HL-60 (cell line): ENCODE measurements at regions not wholly inside any gene's neighbourhood (a gene's known extent, or its start where the extent isn't known, plus 50 kb on each side); places are given as distances from the start of the nearest gene placed in this dataset.

Experiments used
- DNase-seq, 2 experiments: peaks; one replicate each; pipeline ENCODE4 v3.0.0-alpha.2; 2010 to 2020; ENCODE audit warnings: low read depth in 1 of 2, low spot score in 1 of 2
- H3K27ac ChIP-seq: fragments of 250-450 bp; sonication (Bioruptor Pico); replicated peaks from 2 replicates; pipeline ENCODE4 v1.5.1; 2020; ENCODE audit warnings: mild to moderate bottlenecking, moderate library complexity
- H3K27me3 ChIP-seq: fragments of 250-450 bp; sonication (Bioruptor Pico); 2 replicates; pipeline ENCODE4 v1.5.1; 2021; ENCODE audit warnings: mild to moderate bottlenecking, moderate library complexity; ENCODE audit not compliant: insufficient read depth, poor library complexity, severe bottlenecking
- H3K4me3 ChIP-seq: replicated peaks from 2 replicates; pipeline ENCODE4 v1.5.1; 2011; ENCODE audit warnings: mild to moderate bottlenecking, control low read depth, low read length; ENCODE audit not compliant: insufficient read depth
- CTCF ChIP-seq: IDR thresholded peaks from one replicate; pipeline ENCODE4 v1.5.1; 2011; ENCODE audit warnings: low read length, control low read depth, inconsistent platforms; ENCODE audit not compliant: insufficient read depth
- GABPA ChIP-seq: IDR thresholded peaks from 2 replicates; pipeline ENCODE4 v1.6.1; 2012; ENCODE audit warnings: low read depth
- POLR2AphosphoS5 ChIP-seq: IDR thresholded peaks from 2 replicates; pipeline ENCODE4 v1.6.1; 2012; ENCODE audit warnings: low read depth
- REST ChIP-seq: IDR thresholded peaks from 2 replicates; pipeline ENCODE4 v1.6.1; 2012; ENCODE audit warnings: low read depth; ENCODE audit not compliant: insufficient replicate concordance
- SPI1 ChIP-seq: IDR thresholded peaks from 2 replicates; pipeline ENCODE4 v1.6.1; 2012; ENCODE audit warnings: low read depth, mild to moderate bottlenecking, borderline replicate concordance

- no peak overlapping the region for H3K27ac ChIP-seq
- no peaks in the 10 kb centered on the region for H3K27me3 ChIP-seq
- DNase-seq: no peak
- TF ChIP-seq GABPA: no peak
- TF ChIP-seq REST: no peak
- TF ChIP-seq SPI1: no peak
- TF ChIP-seq POLR2AphosphoS5: no peak
- TF ChIP-seq CTCF: no peak
- no peak overlapping the region for H3K4me3 ChIP-seq
Observed at GRCh38 chr21:24308183-24308582, 1299.1 kb downstream of the MRPL39 start.

- DNase-seq: no peak
- no peak for TF ChIP-seq GABPA
- H3K27me3 ChIP-seq: no peaks in the 10 kb centered on the region
- no peak overlapping the region for H3K27ac ChIP-seq
- no peak overlapping the region for H3K4me3 ChIP-seq
Observed at GRCh38 chr21:24302400-24302799, 1304.9 kb downstream of the MRPL39 start.

GRCh38 chr21:24298040-24298439, 1309.2 kb downstream of the MRPL39 start:
- no peak overlapping the region for H3K4me3 ChIP-seq
- TF ChIP-seq GABPA: no peak
- no peak for TF ChIP-seq REST
- TF ChIP-seq SPI1: no peak
- TF ChIP-seq CTCF: no peak
- no peaks in the 10 kb centered on the region for H3K27me3 ChIP-seq
- DNase-seq: no peak
- H3K27ac ChIP-seq: no peak overlapping the region

GRCh38 chr21:24294171-24294570, 1313.1 kb downstream of the MRPL39 start:
- no peak for TF ChIP-seq REST
- TF ChIP-seq GABPA: no peak
- no peak for TF ChIP-seq SPI1
- no peak for TF ChIP-seq POLR2AphosphoS5
- TF ChIP-seq CTCF: no peak
- Histone ChIP-seq H3K27me3 (no peaks in the 10 kb centered on the region), H3K4me3 (no peak overlapping the region), H3K27ac (no peak overlapping the region)
- no peak for DNase-seq
